ENCODE measurements at regions not wholly inside any gene's neighbourhood (a gene's known extent, or its start where the extent isn't known, plus 50 kb on each side); places are given as distances from the start of the nearest gene placed in this dataset.
"Not testable (repeated sequence)": the region's sequence is repeated elsewhere in the genome, so short reads cannot be mapped to it uniquely, and the experiment has no call there.

- H3K27ac Mint-ChIP-seq; H3K36me3 Mint-ChIP-seq; H3K4me1 Mint-ChIP-seq; H3K27me3 Mint-ChIP-seq (ENCODE audit: low read depth in 3 of 3); H3K4me3 Mint-ChIP-seq; DNase-seq: not testable (repeated sequence)
- H3K9me3 Mint-ChIP-seq = peaks cover 2 to 50% (median 31%) of the 10 kb centered on the region in 6 donors
Measured at GRCh38 chr3:89944461-89944860, 837.0 kb downstream of the EPHA3 start.

GRCh38 chr3:89946884-89947283, 839.5 kb downstream of the EPHA3 start:
- Mint-ChIP-seq H3K36me3 (peaks cover 0 to 4% (median 0%) of the 10 kb centered on the region in 3 donors), H3K27me3 (ENCODE audit: low read depth in 3 of 3) (peaks cover 0 to 3% (median 0%) of the 10 kb centered on the region in 3 donors), H3K4me3 (no peak overlapping the region), H3K27ac (no peak overlapping the region), H3K9me3 (peaks cover 2 to 50% (median 29%) of the 10 kb centered on the region in 6 donors), H3K4me1 (no peaks in the 10 kb centered on the region)
- DNase-seq = no peak

GRCh38 chr3:89947337-89947954, 840.0 kb downstream of the EPHA3 start:
- H3K9me3 Mint-ChIP-seq = peaks cover 0 to 50% (median 25%) of the 10 kb centered on the region in 6 donors
- H3K4me3 Mint-ChIP-seq = no peak overlapping the region
- no peaks in the 10 kb centered on the region for H3K36me3 Mint-ChIP-seq
- no peak overlapping the region for H3K27ac Mint-ChIP-seq
- H3K27me3 Mint-ChIP-seq (ENCODE audit: low read depth in 3 of 3) = peaks cover 0 to 3% (median 0%) of the 10 kb centered on the region in 3 donors
- H3K4me1 Mint-ChIP-seq = no peaks in the 10 kb centered on the region
- DNase-seq = no peak

GRCh38 chr3:89948008-89948407, 840.6 kb downstream of the EPHA3 start:
- H3K27me3 Mint-ChIP-seq (ENCODE audit: low read depth in 3 of 3) = peaks cover 0 to 3% (median 0%) of the 10 kb centered on the region in 3 donors
- H3K27ac Mint-ChIP-seq = no peak overlapping the region
- no peak overlapping the region for H3K4me3 Mint-ChIP-seq
- peaks cover 0 to 49% (median 25%) of the 10 kb centered on the region in 6 donors for H3K9me3 Mint-ChIP-seq
- H3K36me3 Mint-ChIP-seq = no peaks in the 10 kb centered on the region
- DNase-seq = no peak
- H3K4me1 Mint-ChIP-seq = no peaks in the 10 kb centered on the region

GRCh38 chr3:89950772-89951171, 843.4 kb downstream of the EPHA3 start:
- Mint-ChIP-seq H3K4me3 (no peak overlapping the region), H3K36me3 (no peaks in the 10 kb centered on the region), H3K4me1 (no peaks in the 10 kb centered on the region), H3K9me3 (peaks cover under 1 to 56% (median 29%) of the 10 kb centered on the region in 6 donors), H3K27me3 (ENCODE audit: low read depth in 3 of 3) (peaks cover 0 to 3% (median 0%) of the 10 kb centered on the region in 3 donors), H3K27ac (no peak overlapping the region)
- DNase-seq = no peak

- Mint-ChIP-seq H3K36me3 (no peaks in the 10 kb centered on the region), H3K27me3 (ENCODE audit: low read depth in 3 of 3) (no peaks in the 10 kb centered on the region), H3K9me3 (peaks cover 5 to 52% (median 27%) of the 10 kb centered on the region in 6 donors), H3K4me1 (no peaks in the 10 kb centered on the region), H3K27ac (no peak overlapping the region), H3K4me3 (no peak overlapping the region)
- no peak for DNase-seq
Measured at GRCh38 chr3:89954137-89954536, 846.7 kb downstream of the EPHA3 start.

- no peaks in the 10 kb centered on the region for H3K27me3 Mint-ChIP-seq (ENCODE audit: low read depth in 3 of 3)
- H3K4me1 Mint-ChIP-seq = no peaks in the 10 kb centered on the region
- H3K27ac Mint-ChIP-seq = no peak overlapping the region
- H3K4me3 Mint-ChIP-seq = no peak overlapping the region
- H3K9me3 Mint-ChIP-seq = peaks cover 5 to 49% (median 25%) of the 10 kb centered on the region in 6 donors
- no peaks in the 10 kb centered on the region for H3K36me3 Mint-ChIP-seq
- DNase-seq = no peak
Measured at GRCh38 chr3:89955156-89955555, 847.7 kb downstream of the EPHA3 start.

- H3K27me3 Mint-ChIP-seq (ENCODE audit: low read depth in 3 of 3) = no peaks in the 10 kb centered on the region
- DNase-seq = no peak
- H3K9me3 Mint-ChIP-seq = peaks cover 5 to 41% (median 23%) of the 10 kb centered on the region in 6 donors
- H3K4me3 Mint-ChIP-seq = no peak overlapping the region
- H3K4me1 Mint-ChIP-seq = no peaks in the 10 kb centered on the region
- H3K27ac Mint-ChIP-seq = no peak overlapping the region
- H3K36me3 Mint-ChIP-seq = no peaks in the 10 kb centered on the region
Measured at GRCh38 chr3:89957451-89957850, 850.0 kb downstream of the EPHA3 start.

- H3K4me1 Mint-ChIP-seq; H3K36me3 Mint-ChIP-seq; H3K27me3 Mint-ChIP-seq (ENCODE audit: low read depth in 3 of 3); H3K27ac Mint-ChIP-seq; DNase-seq; H3K4me3 Mint-ChIP-seq: not testable (repeated sequence)
- H3K9me3 Mint-ChIP-seq = peaks cover 8 to 41% (median 23%) of the 10 kb centered on the region in 6 donors
Measured at GRCh38 chr3:89958163-89958562, 850.7 kb downstream of the EPHA3 start.

GRCh38 chr3:89964347-89964746, 856.9 kb downstream of the EPHA3 start:
- no peak overlapping the region for H3K27ac Mint-ChIP-seq
- no peak overlapping the region for H3K4me3 Mint-ChIP-seq
- H3K9me3 Mint-ChIP-seq = peaks cover 12 to 38% (median 26%) of the 10 kb centered on the region in 6 donors
- no peaks in the 10 kb centered on the region for H3K36me3 Mint-ChIP-seq
- no peak for DNase-seq
- no peaks in the 10 kb centered on the region for H3K27me3 Mint-ChIP-seq (ENCODE audit: low read depth in 3 of 3)
- H3K4me1 Mint-ChIP-seq = no peaks in the 10 kb centered on the region

GRCh38 chr3:89966877-89967665, 859.6 kb downstream of the EPHA3 start:
- H3K9me3 Mint-ChIP-seq = peaks cover 12 to 52% (median 29%) of the 10 kb centered on the region in 6 donors
- H3K27ac Mint-ChIP-seq = no peak overlapping the region
- no peak overlapping the region for H3K4me3 Mint-ChIP-seq
- no peaks in the 10 kb centered on the region for H3K36me3 Mint-ChIP-seq
- no peaks in the 10 kb centered on the region for H3K4me1 Mint-ChIP-seq
- DNase-seq = no peak
- no peaks in the 10 kb centered on the region for H3K27me3 Mint-ChIP-seq (ENCODE audit: low read depth in 3 of 3)

GRCh38 chr3:89971329-89971728, 863.9 kb downstream of the EPHA3 start:
- Mint-ChIP-seq H3K4me3 (no peak overlapping the region), H3K9me3 (peaks cover 11 to 51% (median 27%) of the 10 kb centered on the region in 6 donors), H3K27me3 (ENCODE audit: low read depth in 3 of 3) (peaks cover 0 to 2% (median 0%) of the 10 kb centered on the region in 3 donors), H3K27ac (no peak overlapping the region), H3K4me1 (no peaks in the 10 kb centered on the region), H3K36me3 (no peaks in the 10 kb centered on the region)
- no peak for DNase-seq

- Mint-ChIP-seq H3K4me1 (no peaks in the 10 kb centered on the region), H3K27me3 (ENCODE audit: low read depth in 3 of 3) (peaks cover 0 to 2% (median 0%) of the 10 kb centered on the region in 3 donors), H3K9me3 (peaks cover 5 to 43% (median 18%) of the 10 kb centered on the region in 6 donors), H3K4me3 (no peak overlapping the region), H3K36me3 (no peaks in the 10 kb centered on the region), H3K27ac (no peak overlapping the region)
- no peak for DNase-seq
Measured at GRCh38 chr3:89973156-89973555, 865.7 kb downstream of the EPHA3 start.

- no peak for DNase-seq
- H3K9me3 Mint-ChIP-seq = peaks cover 6 to 48% (median 20%) of the 10 kb centered on the region in 6 donors
- no peaks in the 10 kb centered on the region for H3K4me1 Mint-ChIP-seq
- H3K36me3 Mint-ChIP-seq = no peaks in the 10 kb centered on the region
- no peak overlapping the region for H3K4me3 Mint-ChIP-seq
- H3K27ac Mint-ChIP-seq = no peak overlapping the region
- peaks cover 0 to 2% (median 0%) of the 10 kb centered on the region in 3 donors for H3K27me3 Mint-ChIP-seq (ENCODE audit: low read depth in 3 of 3)
Measured at GRCh38 chr3:89974903-89975519, 867.6 kb downstream of the EPHA3 start.

Measured in immature natural killer cell (primary cell).